Lower lobe of right lung (tissue), 2 donors: ENCODE measurements at regions not wholly inside any gene's neighbourhood (a gene's known extent, or its start where the extent isn't known, plus 50 kb on each side); places are given as distances from the start of the nearest gene placed in this dataset.

ENCODE experiments used
- ATAC-seq, 2 donors: fragments of 200-7000 bp; cut with Tn5 transposase; one replicate each; pipeline ENCODE4 v1.9.1; 2020 to 2022; ENCODE audit warnings: mild to moderate bottlenecking in 2 of 2, moderate library complexity in 2 of 2
- DNase-seq: peaks from one replicate; pipeline ENCODE4 v3.0.0-alpha.2; 2020
- H3K27ac ChIP-seq: fragments of 200-600 bp; one replicate; pipeline ENCODE4 v1.8.0; 2022
- H3K27me3 ChIP-seq: fragments of 200-600 bp; one replicate; pipeline ENCODE4 v1.8.0; 2022; ENCODE audit warnings: low read depth
- H3K36me3 ChIP-seq: fragments of 200-600 bp; one replicate; pipeline ENCODE4 v1.8.0; 2022; ENCODE audit warnings: mild to moderate bottlenecking
- H3K4me1 ChIP-seq: fragments of 200-600 bp; one replicate; pipeline ENCODE4 v1.8.0; 2022
- H3K4me3 ChIP-seq: fragments of 200-600 bp; one replicate; pipeline ENCODE4 v1.8.0; 2022; ENCODE audit warnings: mild to moderate bottlenecking
- H3K9me3 ChIP-seq: fragments of 200-600 bp; one replicate; pipeline ENCODE4 v1.8.0; 2022
- intact Hi-C: fragments of 100-400 bp; cut with DNase I; formaldehyde crosslinking; loops from one replicate; pipeline ENCODE4 v1.11.0; 2022
- TF ChIP-seq, protein P1 (sequence below): fragments of 200-600 bp; IDR thresholded peaks from one replicate; pipeline ENCODE4 v1.8.0; 2022; ENCODE audit warnings: antibody characterized with exemption, mild to moderate bottlenecking
- donor health status: DM: no; HTN: yes; CAD: no; lungs with severe emphysema.

GRCh38 chr3:18892756-18893155 is 255.6 kb upstream of the KCNH8 start:
- intact Hi-C loops = no loop called here
- Histone ChIP-seq H3K4me3 (no peak overlapping the region), H3K9me3 (no peaks in the 10 kb centered on the region), H3K36me3 (no peaks in the 10 kb centered on the region), H3K4me1 (no peaks in the 10 kb centered on the region), H3K27me3 (no peaks in the 10 kb centered on the region), H3K27ac (no peak overlapping the region)
- ATAC-seq (no peak), DNase-seq (no peak)
- TF ChIP-seq, protein P1, sequence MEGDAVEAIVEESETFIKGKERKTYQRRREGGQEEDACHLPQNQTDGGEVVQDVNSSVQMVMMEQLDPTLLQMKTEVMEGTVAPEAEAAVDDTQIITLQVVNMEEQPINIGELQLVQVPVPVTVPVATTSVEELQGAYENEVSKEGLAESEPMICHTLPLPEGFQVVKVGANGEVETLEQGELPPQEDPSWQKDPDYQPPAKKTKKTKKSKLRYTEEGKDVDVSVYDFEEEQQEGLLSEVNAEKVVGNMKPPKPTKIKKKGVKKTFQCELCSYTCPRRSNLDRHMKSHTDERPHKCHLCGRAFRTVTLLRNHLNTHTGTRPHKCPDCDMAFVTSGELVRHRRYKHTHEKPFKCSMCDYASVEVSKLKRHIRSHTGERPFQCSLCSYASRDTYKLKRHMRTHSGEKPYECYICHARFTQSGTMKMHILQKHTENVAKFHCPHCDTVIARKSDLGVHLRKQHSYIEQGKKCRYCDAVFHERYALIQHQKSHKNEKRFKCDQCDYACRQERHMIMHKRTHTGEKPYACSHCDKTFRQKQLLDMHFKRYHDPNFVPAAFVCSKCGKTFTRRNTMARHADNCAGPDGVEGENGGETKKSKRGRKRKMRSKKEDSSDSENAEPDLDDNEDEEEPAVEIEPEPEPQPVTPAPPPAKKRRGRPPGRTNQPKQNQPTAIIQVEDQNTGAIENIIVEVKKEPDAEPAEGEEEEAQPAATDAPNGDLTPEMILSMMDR = no peak

DNA sequence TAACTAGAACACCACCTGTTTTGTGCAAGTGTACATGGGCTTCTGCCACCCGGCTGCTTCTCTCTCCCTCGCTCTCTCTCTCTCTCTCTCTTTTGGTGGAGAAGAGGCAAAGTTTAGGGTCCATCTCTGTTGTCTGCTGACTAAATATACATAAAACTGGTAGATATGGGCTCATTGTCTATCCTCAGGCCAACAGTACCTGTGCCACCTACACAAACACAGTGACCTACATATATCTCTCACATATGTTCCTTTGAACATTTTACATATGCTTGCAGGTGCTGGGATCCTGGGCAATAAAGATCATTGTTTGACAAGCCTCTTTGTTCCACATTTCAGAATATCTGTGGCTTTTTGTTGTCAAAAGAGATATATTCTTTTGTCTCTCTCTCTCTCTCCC is 256.3 kb upstream of the KCNH8 start:
- DNase-seq (no peak), ATAC-seq (no peak)
- Histone ChIP-seq H3K36me3 (no peaks in the 10 kb centered on the region), H3K4me1 (no peaks in the 10 kb centered on the region), H3K27me3 (no peaks in the 10 kb centered on the region), H3K9me3 (no peaks in the 10 kb centered on the region), H3K27ac (no peak overlapping the region), H3K4me3 (no peak overlapping the region)
- TF ChIP-seq, protein P1 = no peak
- intact Hi-C loops = no loop called here

- TF ChIP-seq, protein P1 = no peak
Measured at GRCh38 chr3:18891641-18892040, 256.7 kb upstream of the KCNH8 start.

DNA sequence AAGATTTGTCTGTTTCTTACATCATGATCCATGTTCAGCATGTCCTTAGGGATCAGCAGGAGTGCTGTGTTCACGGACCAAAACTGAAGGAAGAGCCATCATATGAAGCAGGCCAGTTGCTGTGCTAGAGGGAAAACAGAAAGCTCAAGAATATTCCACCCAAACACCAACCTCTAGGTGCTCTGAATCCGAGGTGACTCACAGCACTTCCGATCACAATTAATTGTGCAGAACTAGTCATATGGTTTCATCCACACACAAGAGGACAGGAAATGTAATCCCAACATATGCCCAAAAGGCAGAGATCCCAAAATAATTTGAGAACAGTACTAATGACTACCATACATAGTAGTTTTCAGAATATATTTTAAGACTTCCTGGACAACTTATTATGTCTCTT is 257.9 kb upstream of the KCNH8 start:
- no peak overlapping the region for H3K4me3 ChIP-seq
- intact Hi-C loops = no loop called here
- ATAC-seq = no peak

More at GRCh38 chr3:18891641-18892040, 256.7 kb upstream of the KCNH8 start:
- intact Hi-C loops = no loop called here
- H3K27me3 ChIP-seq = no peaks in the 10 kb centered on the region
- H3K4me1 ChIP-seq = no peaks in the 10 kb centered on the region
- no peak for ATAC-seq
- H3K27ac ChIP-seq = no peak overlapping the region
- DNase-seq = no peak
- H3K9me3 ChIP-seq = no peaks in the 10 kb centered on the region
- no peak overlapping the region for H3K4me3 ChIP-seq
- no peaks in the 10 kb centered on the region for H3K36me3 ChIP-seq

DNA sequence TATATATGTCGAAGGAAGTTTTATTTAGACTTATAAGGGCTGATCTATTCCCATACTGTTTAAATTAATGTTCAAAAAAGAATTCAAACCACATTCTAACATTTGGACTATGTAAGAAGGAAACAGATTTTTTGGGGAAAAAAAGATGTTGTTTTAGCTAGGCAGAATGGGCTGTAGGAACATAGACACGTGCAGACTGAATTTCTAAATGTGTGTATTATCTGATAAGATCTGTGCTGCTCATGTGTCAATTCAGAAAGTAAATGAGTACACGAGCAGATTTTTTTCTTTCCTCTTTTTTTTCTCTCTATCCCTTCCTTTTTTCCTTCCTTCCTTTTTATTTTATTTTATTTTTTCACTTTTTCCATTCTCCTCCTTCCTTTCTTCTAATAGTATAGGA is 259.5 kb upstream of the KCNH8 start:
- intact Hi-C loops = no loop called here
- no peak overlapping the region for H3K4me3 ChIP-seq
- ATAC-seq (no peak), DNase-seq (no peak)
- no peak overlapping the region for H3K27ac ChIP-seq
- H3K4me1 ChIP-seq = no peaks in the 10 kb centered on the region
- TF ChIP-seq, protein P1 = no peak
- no peaks in the 10 kb centered on the region for H3K9me3 ChIP-seq
- no peaks in the 10 kb centered on the region for H3K36me3 ChIP-seq
- H3K27me3 ChIP-seq = no peaks in the 10 kb centered on the region

More for the DNA sequence above, 257.9 kb upstream of the KCNH8 start:
- Histone ChIP-seq H3K27ac (no peak overlapping the region), H3K27me3 (no peaks in the 10 kb centered on the region), H3K36me3 (no peaks in the 10 kb centered on the region), H3K9me3 (no peaks in the 10 kb centered on the region), H3K4me1 (no peaks in the 10 kb centered on the region)
- no peak for DNase-seq
- TF ChIP-seq, protein P1 = no peak

DNA sequence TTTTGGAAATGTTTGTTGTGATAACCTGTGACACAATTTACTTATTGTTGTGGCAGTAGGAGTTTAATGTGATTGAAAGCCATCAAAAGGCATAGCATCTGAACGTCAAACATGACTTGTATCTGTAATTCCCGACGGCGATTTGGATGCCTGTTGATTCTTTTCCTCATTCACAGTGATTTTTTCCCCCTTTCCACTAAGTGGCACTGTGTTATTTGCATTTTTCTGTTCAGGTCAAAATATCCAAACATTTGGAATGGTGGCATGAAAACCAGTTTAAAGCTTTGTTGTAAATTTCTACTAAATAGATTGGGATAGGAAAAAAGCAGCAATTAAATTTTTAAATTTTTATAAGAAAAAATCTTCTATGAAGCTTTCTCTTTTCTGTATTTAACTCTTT is 259.9 kb upstream of the KCNH8 start:
- H3K27me3 ChIP-seq = no peaks in the 10 kb centered on the region
- intact Hi-C loops = no loop called here
- H3K4me3 ChIP-seq = no peak overlapping the region
- H3K36me3 ChIP-seq = no peaks in the 10 kb centered on the region
- no peak for ATAC-seq
- TF ChIP-seq, protein P1 = no peak
- H3K27ac ChIP-seq = no peak overlapping the region
- DNase-seq = no peak
- no peaks in the 10 kb centered on the region for H3K4me1 ChIP-seq
- no peaks in the 10 kb centered on the region for H3K9me3 ChIP-seq
